Endodermal cell (in vitro differentiated cells): ENCODE measurements at regions not wholly inside any gene's neighbourhood (a gene's known extent, or its start where the extent isn't known, plus 50 kb on each side); places are given as distances from the start of the nearest gene placed in this dataset.

ENCODE experiments used
- DNase-seq: peaks from one replicate; pipeline ENCODE4 v3.0.0-alpha.2; 2017
- H3K27ac ChIP-seq: 2 replicates; pipeline ENCODE4 v1.5.1; 2013; ENCODE audit warnings: mild to moderate bottlenecking, low read depth, low read length, moderate library complexity
- H3K27me3 ChIP-seq: 2 replicates; pipeline ENCODE4 v1.6.1; 2013; ENCODE audit warnings: mild to moderate bottlenecking, low read length, moderate library complexity; ENCODE audit not compliant: insufficient read depth, control insufficient read depth, poor library complexity, severe bottlenecking
- H3K36me3 ChIP-seq: 2 replicates; pipeline ENCODE4 v1.7.0; 2013; ENCODE audit warnings: mild to moderate bottlenecking, low read length, moderate library complexity; ENCODE audit not compliant: control insufficient read depth, insufficient read depth
- H3K4me1 ChIP-seq: one replicate; pipeline ENCODE4 v1.7.0; 2013; ENCODE audit warnings: low read length; ENCODE audit not compliant: control insufficient read depth, insufficient read depth
- H3K4me3 ChIP-seq: 2 replicates; pipeline ENCODE4 v1.5.1; 2013; ENCODE audit warnings: mild to moderate bottlenecking, low read length, moderate library complexity
- H3K9ac ChIP-seq: 2 replicates; pipeline ENCODE4 v1.6.1; 2013; ENCODE audit warnings: mild to moderate bottlenecking, low read length, moderate library complexity; ENCODE audit not compliant: poor library complexity, severe bottlenecking; ENCODE audit errors: extremely low read depth
- H3K9me3 ChIP-seq: 2 replicates; pipeline ENCODE4 v1.6.1; 2013; ENCODE audit warnings: mild to moderate bottlenecking, low read length, moderate library complexity; ENCODE audit not compliant: control insufficient read depth
- H3K27ac Mint-ChIP-seq: 2 replicates; pipeline ENCODE4 v1.8.0; 2020; ENCODE audit warnings: mixed read lengths
- H3K27me3 Mint-ChIP-seq: 2 replicates; pipeline ENCODE4 v1.8.0; 2021; ENCODE audit warnings: mild to moderate bottlenecking, mixed read lengths; ENCODE audit not compliant: insufficient read depth
- H3K36me3 Mint-ChIP-seq: 2 replicates; pipeline ENCODE4 v1.8.0; 2020; ENCODE audit warnings: low read depth, mixed read lengths
- H3K4me1 Mint-ChIP-seq: 2 replicates; pipeline ENCODE4 v1.8.0; 2020; ENCODE audit warnings: mixed read lengths
- H3K4me3 Mint-ChIP-seq: 2 replicates; pipeline ENCODE4 v1.8.0; 2020; ENCODE audit warnings: mild to moderate bottlenecking, moderate library complexity, mixed read lengths
- H3K9me3 Mint-ChIP-seq: 2 replicates; pipeline ENCODE4 v1.8.0; 2020; ENCODE audit warnings: mild to moderate bottlenecking, mixed read lengths
- CTCF ChIP-seq: fragments of 200-600 bp; sonication (generic); conservative IDR thresholded peaks from 2 replicates; pipeline ENCODE4 v1.5.0; 2021; ENCODE audit warnings: antibody characterized with exemption, mild to moderate bottlenecking
- WGBS, 2 experiments: methylation state at CpG; one replicate each; pipeline versions ENCODE4 v1.1.5 to v1.1.7; 2013; ENCODE audit warnings: missing lambda C conversion rate in 2 of 2, mixed read lengths in 1 of 2; ENCODE audit not compliant: insufficient coverage in 1 of 2, insufficient read length in 1 of 2; 5-methylcytosine and 5-hydroxymethylcytosine counted together

- Mint-ChIP-seq H3K4me1 (peaks cover 7% of the 10 kb centered on the region), H3K9me3 (no peaks in the 10 kb centered on the region), H3K4me3 (no peak overlapping the region), H3K27ac (no peak overlapping the region), H3K36me3 (no peaks in the 10 kb centered on the region), H3K27me3 (peaks cover 2% of the 10 kb centered on the region)
- H3K9ac ChIP-seq: no peak overlapping the region
- peak; percentile 34 for DNase-seq
- no peaks in the 10 kb centered on the region for H3K9me3 ChIP-seq
- no peak overlapping the region for H3K27ac ChIP-seq
- H3K36me3 ChIP-seq: no peaks in the 10 kb centered on the region
- no peak overlapping the region for H3K4me3 ChIP-seq
- H3K27me3 ChIP-seq: no peaks in the 10 kb centered on the region
- TF ChIP-seq CTCF: no peak
- 92 to 100% methylated on average over 2 of the region's 3 CpGs for WGBS, 2 experiments
- no peaks in the 10 kb centered on the region for H3K4me1 ChIP-seq
These were observed 251.9 kb downstream of the STIM2 start for GRCh38 chr4:27112587-27112986.

DNA sequence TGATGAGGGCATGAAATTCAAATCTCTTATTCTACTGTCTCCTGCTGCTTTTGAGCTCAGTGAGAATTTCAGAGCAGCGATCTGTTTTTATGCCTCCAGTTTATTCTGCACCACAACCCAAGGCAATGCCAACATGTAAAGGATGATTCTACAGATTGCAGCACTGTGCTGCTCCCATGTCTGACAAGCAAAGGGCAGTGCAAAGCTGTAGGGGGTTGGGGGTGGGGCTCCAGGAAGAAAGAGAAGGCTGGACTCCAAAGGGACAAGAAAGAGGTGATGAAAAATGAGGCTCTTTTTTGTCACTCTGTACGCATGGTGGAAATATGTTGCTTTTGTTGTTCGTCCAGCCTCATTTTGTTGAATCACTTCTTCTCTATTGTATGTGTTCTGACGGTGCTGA, 254.6 kb downstream of the STIM2 start:
- WGBS, 2 experiments: 89 to 91% methylated on average over 4 of the region's 4 CpGs
- Mint-ChIP-seq H3K27ac (no peak overlapping the region), H3K4me1 (peaks cover 7% of the 10 kb centered on the region), H3K4me3 (no peak overlapping the region), H3K27me3 (no peaks in the 10 kb centered on the region), H3K36me3 (no peaks in the 10 kb centered on the region), H3K9me3 (no peaks in the 10 kb centered on the region)
- H3K27ac ChIP-seq: no peak overlapping the region
- TF ChIP-seq CTCF: no peak
- no peaks in the 10 kb centered on the region for H3K36me3 ChIP-seq
- no peaks in the 10 kb centered on the region for H3K27me3 ChIP-seq
- H3K4me3 ChIP-seq: no peak overlapping the region
- H3K9ac ChIP-seq: no peak overlapping the region
- peak; percentile 62 for DNase-seq
- H3K9me3 ChIP-seq: peaks cover under 1% of the 10 kb centered on the region
- H3K4me1 ChIP-seq: no peaks in the 10 kb centered on the region

GRCh38 chr4:27117453-27117852, 256.8 kb downstream of the STIM2 start:
- no peak for TF ChIP-seq CTCF

More at GRCh38 chr4:27117453-27117852, 256.8 kb downstream of the STIM2 start:
- WGBS, 2 experiments: 77 to 83% methylated on average over 1 of the region's 1 CpG
- Mint-ChIP-seq H3K9me3 (no peaks in the 10 kb centered on the region), H3K27me3 (no peaks in the 10 kb centered on the region), H3K27ac (no peak overlapping the region), H3K4me1 (peaks cover 20% of the 10 kb centered on the region), H3K4me3 (no peak overlapping the region), H3K36me3 (no peaks in the 10 kb centered on the region)
- H3K9ac ChIP-seq: no peak overlapping the region
- no peaks in the 10 kb centered on the region for H3K36me3 ChIP-seq
- no peak overlapping the region for H3K4me3 ChIP-seq
- peaks cover 6% of the 10 kb centered on the region for H3K9me3 ChIP-seq
- peak; percentile 58 for DNase-seq
- no peaks in the 10 kb centered on the region for H3K27me3 ChIP-seq
- H3K4me1 ChIP-seq: peaks cover 9% of the 10 kb centered on the region
- H3K27ac ChIP-seq: no peak overlapping the region
